ENCODE measurements at regions not wholly inside any gene's neighbourhood (a gene's known extent, or its start where the extent isn't known, plus 50 kb on each side); places are given as distances from the start of the nearest gene placed in this dataset.

- no peak for TF ChIP-seq CTCF (IDR thresholded peaks at IDR 0.05)
- intact Hi-C loops (cut with DNase I; ENCODE audit: low total_unique reads) = no loop called here
- DNase-seq = no peak
- Histone ChIP-seq H3K4me3 (no peak overlapping the region), H3K27ac (no peak overlapping the region), H3K36me3 (no peaks in the 10 kb centered on the region), H3K27me3 (no peaks in the 10 kb centered on the region), H3K4me1 (no peaks in the 10 kb centered on the region), H3K9me3 (no peaks in the 10 kb centered on the region)
Observed at GRCh38 chr7:89927762-89928161, 226.5 kb upstream of the STEAP1 start.

GRCh38 chr7:89928451-89928850 is 225.8 kb upstream of the STEAP1 start:
- no peak for DNase-seq
- Histone ChIP-seq H3K36me3 (no peaks in the 10 kb centered on the region), H3K4me3 (no peak overlapping the region), H3K4me1 (no peaks in the 10 kb centered on the region), H3K27ac (no peak overlapping the region), H3K9me3 (no peaks in the 10 kb centered on the region), H3K27me3 (no peaks in the 10 kb centered on the region)
- intact Hi-C loops (cut with DNase I; ENCODE audit: low total_unique reads) = no loop called here
- no peak for TF ChIP-seq CTCF (IDR thresholded peaks at IDR 0.05)

GRCh38 chr7:89934101-89934500 is 220.2 kb upstream of the STEAP1 start:
- intact Hi-C loops (cut with DNase I; ENCODE audit: low total_unique reads) = no loop called here
- no peak for DNase-seq
- H3K4me3 ChIP-seq = no peak overlapping the region
- H3K4me1 ChIP-seq = no peaks in the 10 kb centered on the region
- no peak for TF ChIP-seq CTCF (IDR thresholded peaks at IDR 0.05)
- no peak overlapping the region for H3K27ac ChIP-seq
- no peaks in the 10 kb centered on the region for H3K9me3 ChIP-seq
- H3K27me3 ChIP-seq = no peaks in the 10 kb centered on the region
- no peaks in the 10 kb centered on the region for H3K36me3 ChIP-seq

GRCh38 chr7:89943525-89944050 is 210.7 kb upstream of the STEAP1 start:
- Histone ChIP-seq H3K9me3 (no peaks in the 10 kb centered on the region), H3K36me3 (no peaks in the 10 kb centered on the region), H3K4me3 (no peak overlapping the region), H3K4me1 (no peaks in the 10 kb centered on the region), H3K27me3 (no peaks in the 10 kb centered on the region), H3K27ac (no peak overlapping the region)
- no peak for TF ChIP-seq CTCF (IDR thresholded peaks at IDR 0.05)
- intact Hi-C loops (cut with DNase I; ENCODE audit: low total_unique reads) = no loop called here
- no peak for DNase-seq

- H3K4me1 ChIP-seq = no peaks in the 10 kb centered on the region
- no peak for DNase-seq
- no peaks in the 10 kb centered on the region for H3K27me3 ChIP-seq
- no peak overlapping the region for H3K27ac ChIP-seq
- H3K36me3 ChIP-seq = no peaks in the 10 kb centered on the region
- H3K9me3 ChIP-seq = no peaks in the 10 kb centered on the region
- intact Hi-C loops (cut with DNase I; ENCODE audit: low total_unique reads) = no loop called here
- no peak overlapping the region for H3K4me3 ChIP-seq
- no peak for TF ChIP-seq CTCF (IDR thresholded peaks at IDR 0.05)
Observed at GRCh38 chr7:89958525-89959068, 195.7 kb upstream of the STEAP1 start.

All from tibial artery (tissue), 4 donors.